Epithelial cell of proximal tubule (primary cell): ENCODE measurements at regions not wholly inside any gene's neighbourhood (a gene's known extent, or its start where the extent isn't known, plus 50 kb on each side); places are given as distances from the start of the nearest gene placed in this dataset.

ENCODE experiments used
- DNase-seq: peaks from one replicate; pipeline ENCODE4 v3.0.0-alpha.2; 2011; ENCODE audit warnings: low read depth
- H3K4me3 ChIP-seq: 2 replicates; pipeline ENCODE4 v1.5.1; 2011; ENCODE audit warnings: low read depth, mild to moderate bottlenecking, low read length
- CTCF ChIP-seq: conservative IDR thresholded peaks from 2 replicates; pipeline ENCODE4 v1.5.1; 2012; ENCODE audit warnings: low read depth, mild to moderate bottlenecking, low read length

GRCh38 chr6:104143757-104144156 lies 716.0 kb downstream of the HACE1 start:
- TF ChIP-seq CTCF: no peak
- no peak overlapping the region for H3K4me3 ChIP-seq
- no peak for DNase-seq

GRCh38 chr6:104134876-104135275 lies 724.8 kb downstream of the HACE1 start:
- no peak for DNase-seq
- no peak for TF ChIP-seq CTCF
- H3K4me3 ChIP-seq: no peak overlapping the region

- TF ChIP-seq CTCF: no peak
- no peak overlapping the region for H3K4me3 ChIP-seq
- no peak for DNase-seq
These were observed 729.4 kb downstream of the HACE1 start for GRCh38 chr6:104130343-104130742.

GRCh38 chr6:104126315-104127005 lies 733.3 kb downstream of the HACE1 start:
- TF ChIP-seq CTCF: no peak
- DNase-seq: no peak
- no peak overlapping the region for H3K4me3 ChIP-seq

GRCh38 chr6:104123227-104123626 lies 736.5 kb downstream of the HACE1 start:
- no peak for TF ChIP-seq CTCF
- no peak overlapping the region for H3K4me3 ChIP-seq
- DNase-seq: no peak

GRCh38 chr6:104118274-104118673 lies 741.4 kb downstream of the HACE1 start:
- peak; percentile 1 for DNase-seq
- no peak overlapping the region for H3K4me3 ChIP-seq
- no peak for TF ChIP-seq CTCF

GRCh38 chr6:104109806-104110205 lies 749.9 kb downstream of the HACE1 start:
- no peak for TF ChIP-seq CTCF
- DNase-seq: no peak

More at GRCh38 chr6:104109806-104110205, 749.9 kb downstream of the HACE1 start:
- H3K4me3 ChIP-seq: no peak overlapping the region
